SU-DHL-6 (cell line): ENCODE measurements at regions not wholly inside any gene's neighbourhood (a gene's known extent, or its start where the extent isn't known, plus 50 kb on each side); places are given as distances from the start of the nearest gene placed in this dataset.

Experiments
- H2AFZ ChIP-seq: fragments of 200-600 bp; sonication (generic); 2 replicates; pipeline ENCODE4 v1.6.1; 2014; ENCODE audit warnings: low read depth, mild to moderate bottlenecking, moderate library complexity, mixed read lengths, antibody characterized with exemption, low read length; ENCODE audit not compliant: severe bottlenecking
- H3F3A ChIP-seq: fragments of 200-600 bp; shearing (Covaris generic); 2 replicates; pipeline ENCODE4 v1.6.0; 2016; ENCODE audit warnings: antibody characterized with exemption, mild to moderate bottlenecking; ENCODE audit not compliant: insufficient read depth
- H3K27ac ChIP-seq: fragments of 200-600 bp; sonication (generic); 2 replicates; pipeline ENCODE4 v1.5.1; 2016; ENCODE audit warnings: low read depth, mild to moderate bottlenecking, low read length, moderate library complexity, mixed read lengths
- H3K27me3 ChIP-seq: fragments of 200-600 bp; sonication (generic), shearing (Covaris generic); 2 replicates; pipeline ENCODE4 v1.6.0; 2014; ENCODE audit warnings: mild to moderate bottlenecking, low read length
- H3K36me3 ChIP-seq: fragments of 200-600 bp; sonication (generic); 2 replicates; pipeline ENCODE4 v1.6.1; 2014; ENCODE audit warnings: mild to moderate bottlenecking, low read length, mixed read lengths
- H3K4me2 ChIP-seq: fragments of 300-600, 200-600 bp; shearing (Covaris generic), sonication (generic); 2 replicates; pipeline ENCODE4 v1.6.0; 2014; ENCODE audit warnings: low read length, low read depth, mild to moderate bottlenecking; ENCODE audit not compliant: poor library complexity, severe bottlenecking
- H3K4me3 ChIP-seq: fragments of 200-600 bp; sonication (generic); 2 replicates; pipeline ENCODE4 v1.5.1; 2014; ENCODE audit warnings: antibody characterized with exemption, low read length, mild to moderate bottlenecking, mixed read lengths; ENCODE audit not compliant: insufficient read depth, poor library complexity, severe bottlenecking
- H3K79me2 ChIP-seq: fragments of 200-600 bp; sonication (generic); 2 replicates; pipeline ENCODE4 v1.6.1; 2014; ENCODE audit warnings: mild to moderate bottlenecking, low read length, moderate library complexity; ENCODE audit not compliant: insufficient read depth
- H3K9ac ChIP-seq: fragments of 200-600 bp; sonication (generic); 2 replicates; pipeline ENCODE4 v1.7.0; 2014; ENCODE audit warnings: mild to moderate bottlenecking, low read length
- H3K9me2 ChIP-seq: fragments of 200-600 bp; sonication (generic); replicated peaks from 2 replicates; pipeline ENCODE4 v1.6.1; 2014; ENCODE audit warnings: low read length; ENCODE audit not compliant: insufficient read depth
- H3K9me3 ChIP-seq: fragments of 200-600 bp; sonication (generic); 2 replicates; pipeline ENCODE4 v1.6.1; 2014; ENCODE audit warnings: low read length, mixed read lengths; ENCODE audit not compliant: insufficient read depth
- H4K20me1 ChIP-seq: fragments of 200-600 bp; sonication (generic); 2 replicates; pipeline ENCODE4 v1.6.1; 2014; ENCODE audit warnings: low read depth, mild to moderate bottlenecking, antibody characterized with exemption, low read length, moderate library complexity, mixed read lengths
- CTCF ChIP-seq: fragments of 200-600 bp; sonication (generic); IDR thresholded peaks from one replicate; pipeline ENCODE4 v1.5.1; 2017; ENCODE audit warnings: antibody characterized with exemption, mild to moderate bottlenecking, low read length, moderate library complexity; ENCODE audit not compliant: insufficient read depth, poor library complexity, severe bottlenecking
- EZH2phosphoT487 ChIP-seq: fragments of 200-600 bp; sonication (generic), shearing (Covaris generic); conservative IDR thresholded peaks from 2 replicates; pipeline ENCODE4 v1.6.1; 2018; ENCODE audit warnings: mild to moderate bottlenecking, antibody characterized with exemption, low read length, moderate library complexity, mixed read lengths

GRCh38 chr6:74598462-74599393, 607.1 kb downstream of the COL12A1 start:
- no peak for TF ChIP-seq CTCF
- TF ChIP-seq EZH2phosphoT487, result no peak
- H3K9me2 ChIP-seq, result no peaks in the 10 kb centered on the region
- no peak overlapping the region for H3K9ac ChIP-seq
- H3F3A ChIP-seq, result no peaks in the 10 kb centered on the region
- no peaks in the 10 kb centered on the region for H3K79me2 ChIP-seq
- H3K4me3 ChIP-seq, result no peak overlapping the region
- no peaks in the 10 kb centered on the region for H4K20me1 ChIP-seq
- no peaks in the 10 kb centered on the region for H3K36me3 ChIP-seq
- H3K9me3 ChIP-seq, result no peaks in the 10 kb centered on the region
- no peaks in the 10 kb centered on the region for H3K27me3 ChIP-seq
- H3K27ac ChIP-seq, result no peak overlapping the region
- no peak overlapping the region for H3K4me2 ChIP-seq
- no peak overlapping the region for H2AFZ ChIP-seq

DNA sequence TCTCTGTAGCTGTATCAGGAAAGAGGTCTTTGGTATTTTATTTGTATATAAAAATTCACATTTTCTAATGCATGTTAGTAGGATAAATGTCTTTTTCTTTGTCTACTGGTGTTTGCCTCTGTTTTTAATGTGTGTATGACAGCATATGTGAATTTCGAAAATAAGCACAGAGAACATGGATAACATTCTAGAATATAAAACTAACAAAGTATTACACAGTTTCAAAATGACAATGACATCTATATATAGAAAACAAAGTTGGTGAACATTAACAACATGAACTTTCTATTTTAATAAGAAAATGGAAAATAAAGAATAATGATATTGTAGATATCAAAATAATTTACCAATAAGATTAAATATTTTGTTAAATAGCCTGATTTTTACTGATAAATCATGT, 608.0 kb downstream of the COL12A1 start:
- no peaks in the 10 kb centered on the region for H3K9me3 ChIP-seq
- no peak overlapping the region for H2AFZ ChIP-seq
- no peak overlapping the region for H3K9ac ChIP-seq
- no peaks in the 10 kb centered on the region for H3F3A ChIP-seq
- no peaks in the 10 kb centered on the region for H3K79me2 ChIP-seq
- H4K20me1 ChIP-seq, result no peaks in the 10 kb centered on the region
- H3K4me3 ChIP-seq, result no peak overlapping the region
- no peaks in the 10 kb centered on the region for H3K27me3 ChIP-seq
- H3K9me2 ChIP-seq, result no peaks in the 10 kb centered on the region
- no peak for TF ChIP-seq CTCF
- TF ChIP-seq EZH2phosphoT487, result no peak
- no peak overlapping the region for H3K27ac ChIP-seq
- H3K4me2 ChIP-seq, result no peak overlapping the region
- H3K36me3 ChIP-seq, result no peaks in the 10 kb centered on the region

DNA sequence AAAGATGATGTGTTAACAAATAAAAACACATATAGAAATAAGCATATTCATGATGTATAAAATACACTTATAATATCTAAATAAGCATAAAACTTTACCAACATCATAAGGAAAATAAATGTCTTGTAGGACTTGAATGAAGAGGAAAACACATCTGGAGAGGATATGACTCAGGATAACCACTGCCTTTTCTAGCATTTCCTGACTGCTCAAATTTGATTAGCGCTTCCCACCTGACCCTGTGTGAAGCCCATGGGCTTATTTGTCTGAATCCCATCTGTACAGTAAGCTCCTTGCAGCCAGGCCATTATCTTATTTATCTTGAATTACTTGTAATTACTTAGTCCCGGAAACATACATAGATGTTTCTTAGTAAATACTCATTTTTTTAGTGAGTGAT, 608.6 kb downstream of the COL12A1 start:
- Histone ChIP-seq H3K4me3 (no peak overlapping the region), H3K9me3 (no peaks in the 10 kb centered on the region), H3K27me3 (no peaks in the 10 kb centered on the region), H3K9me2 (no peaks in the 10 kb centered on the region), H3K27ac (no peak overlapping the region), H3K36me3 (no peaks in the 10 kb centered on the region), H2AFZ (no peak overlapping the region), H3K79me2 (no peaks in the 10 kb centered on the region), H3K9ac (no peak overlapping the region), H4K20me1 (no peaks in the 10 kb centered on the region), H3K4me2 (no peak overlapping the region), H3F3A (no peaks in the 10 kb centered on the region)
- TF ChIP-seq CTCF, result no peak
